ENCODE measurements at regions not wholly inside any gene's neighbourhood (a gene's known extent, or its start where the extent isn't known, plus 50 kb on each side); places are given as distances from the start of the nearest gene placed in this dataset.
A peak's percentile ranks its signal among the peaks of the same experiment; 100 is the strongest.
"Not testable (repeated sequence)": the region's sequence is repeated elsewhere in the genome, so short reads cannot be mapped to it uniquely, and the experiment has no call there.

DNA sequence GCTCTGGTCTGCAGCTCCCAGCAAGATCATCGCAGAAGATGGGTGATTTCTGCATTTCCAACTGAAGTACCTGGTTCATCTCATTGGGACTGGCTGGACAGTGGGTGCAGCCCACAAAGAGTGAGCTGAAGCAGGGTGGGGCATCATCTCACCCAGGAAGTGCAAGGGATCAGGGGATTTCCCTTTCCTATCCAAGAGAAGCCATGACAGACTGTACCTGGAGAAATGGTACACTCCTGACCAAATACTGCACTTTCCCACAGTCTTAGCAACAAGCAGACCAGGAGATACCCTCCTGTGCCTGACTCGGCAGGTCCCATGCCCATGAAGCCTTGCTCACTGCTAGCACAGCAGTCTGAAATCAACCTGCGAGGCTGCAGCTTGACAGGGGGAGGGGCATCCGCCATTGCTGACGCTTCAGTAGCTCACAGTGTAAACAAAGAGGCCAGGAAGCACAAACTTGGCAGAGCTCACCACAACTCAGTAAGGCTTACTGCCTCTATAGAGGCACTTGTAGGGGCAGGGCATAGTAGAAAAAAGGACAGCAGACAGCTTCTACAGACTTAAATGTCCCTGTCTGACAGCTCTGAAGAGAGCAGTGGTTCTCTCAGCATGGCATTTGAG, 60.5 kb downstream of the AREG start:
- DNase-seq, result not testable (repeated sequence)

DNA sequence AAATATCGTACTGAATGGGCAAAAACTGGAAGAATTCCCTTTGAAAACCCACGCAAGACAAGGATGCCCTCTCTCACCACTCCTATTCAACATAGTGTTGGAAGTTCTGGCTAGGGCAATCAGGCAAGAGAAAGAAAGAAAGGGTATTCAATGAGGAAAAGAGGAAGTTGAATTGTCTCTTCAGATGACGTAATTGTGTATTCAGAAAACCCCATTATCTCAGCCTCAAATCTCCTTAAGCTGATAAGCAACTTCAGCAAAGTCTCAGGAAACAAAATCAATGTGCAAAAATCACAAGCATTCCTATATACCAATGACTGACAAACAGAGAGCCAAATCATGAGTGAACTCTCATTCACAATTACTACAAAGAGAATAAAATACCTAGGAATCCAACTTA, 64.4 kb downstream of the AREG start:
- DNase-seq, result not testable (repeated sequence)

DNA sequence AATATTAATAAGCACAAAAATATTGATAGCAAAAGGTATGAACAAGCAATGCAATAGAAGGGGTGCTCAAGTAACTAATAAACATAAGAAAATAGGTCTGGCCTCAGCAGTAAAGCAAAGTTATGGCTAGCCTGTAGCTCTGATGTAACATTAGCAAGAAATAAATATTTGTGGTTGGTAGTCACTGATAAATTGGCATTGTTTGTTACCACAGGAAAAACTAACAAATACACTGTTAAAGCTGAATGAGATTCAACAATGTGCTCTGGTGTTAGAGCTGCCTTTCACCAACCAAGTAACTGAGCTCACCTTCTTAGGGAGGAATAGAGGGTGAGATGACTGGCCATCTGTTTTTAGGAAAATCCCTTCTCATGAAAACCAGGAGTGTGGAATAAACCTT, 71.4 kb downstream of the AREG start:
- DNase-seq, result no peak

DNA sequence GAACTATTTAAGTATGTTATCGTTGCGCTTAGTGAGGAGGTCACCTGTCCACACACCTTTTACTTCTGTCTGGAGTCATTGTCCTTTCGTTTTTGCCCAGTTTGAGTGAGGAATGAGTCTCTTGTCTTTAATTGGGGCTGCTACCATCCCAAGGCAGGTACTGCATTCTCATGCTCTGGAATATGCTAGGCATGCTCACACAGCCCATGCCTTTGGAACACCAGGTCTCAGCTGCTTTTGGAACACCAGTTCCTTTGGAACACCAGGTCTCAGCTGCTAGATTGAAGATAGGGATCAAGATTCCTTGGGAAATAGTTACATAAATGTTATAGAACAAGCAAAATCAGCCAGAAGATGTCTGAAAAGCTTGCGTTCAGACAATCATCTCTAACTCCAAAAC, 73.1 kb downstream of the AREG start:
- no peak for DNase-seq

DNA sequence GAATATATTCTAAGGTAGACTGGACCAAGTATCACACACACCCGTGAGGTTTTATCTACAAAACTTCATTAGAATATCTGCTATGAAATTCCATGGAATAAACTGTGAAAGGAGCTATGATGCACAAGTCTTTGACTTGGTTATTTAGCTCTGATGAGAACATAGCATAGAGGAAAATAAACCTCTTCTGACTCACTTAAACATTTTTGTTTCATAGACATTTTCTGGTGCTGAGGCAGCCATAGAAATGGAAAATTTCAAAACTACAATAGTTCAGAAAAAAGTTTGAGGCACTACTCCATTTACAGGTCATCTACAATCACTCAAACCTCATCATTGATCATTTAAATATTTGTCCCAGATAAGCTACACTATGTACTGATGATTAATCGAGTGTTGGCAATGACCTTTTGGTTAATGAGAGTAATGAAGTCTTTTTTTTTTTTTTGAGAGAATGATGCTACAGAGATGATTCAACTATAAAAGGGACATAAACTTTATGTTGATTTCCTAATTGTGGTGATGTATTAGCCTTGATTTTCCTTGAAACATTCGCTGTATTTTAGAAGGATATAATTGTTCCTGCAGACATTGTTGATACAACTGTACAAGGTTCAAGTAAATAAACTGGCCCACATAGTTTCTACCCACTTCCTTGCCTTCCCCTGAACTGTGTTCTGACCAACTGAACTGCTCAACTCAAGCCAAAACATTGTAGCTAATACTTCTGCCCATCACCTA, 77.5 kb downstream of the AREG start:
- no peak for DNase-seq

DNA sequence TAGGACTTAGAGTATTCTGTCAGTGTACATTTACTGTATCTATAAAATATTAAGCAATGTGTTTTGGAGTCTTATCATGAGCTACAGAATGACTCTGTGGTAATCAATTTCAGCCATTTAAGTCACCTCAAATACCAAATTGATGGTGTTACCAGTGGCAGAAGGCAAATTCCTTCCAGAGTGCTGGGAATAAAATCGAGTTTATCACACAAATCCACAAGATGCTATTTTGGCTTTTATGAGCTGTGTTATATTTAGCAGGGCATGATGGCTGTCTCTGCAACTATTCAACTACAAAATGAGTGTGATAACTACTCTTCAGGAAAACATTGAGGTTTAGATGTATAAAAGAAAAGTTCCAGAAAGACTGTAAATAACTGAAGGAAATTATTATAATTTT, 78.2 kb downstream of the AREG start:
- no peak for DNase-seq

DNA sequence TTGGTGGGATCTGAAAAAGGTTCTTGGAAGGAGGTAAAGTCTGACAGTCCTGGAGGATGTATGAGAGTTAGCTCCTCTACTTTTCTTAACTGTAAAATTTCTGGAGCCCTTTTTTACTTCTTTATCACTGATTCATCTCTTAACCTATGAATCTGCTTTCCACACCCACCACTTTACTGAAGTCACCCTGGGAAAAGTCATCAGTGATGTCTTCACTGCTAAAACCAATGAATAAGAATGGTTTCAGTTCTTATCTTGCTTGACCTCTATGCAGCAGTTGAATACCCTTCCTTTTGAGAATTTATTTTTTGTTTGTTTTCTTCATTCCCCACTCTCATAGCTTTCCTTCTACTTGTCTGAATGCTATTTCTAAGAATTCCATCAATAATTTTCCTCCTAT, 80.0 kb downstream of the AREG start:
- no peak for DNase-seq

DNA sequence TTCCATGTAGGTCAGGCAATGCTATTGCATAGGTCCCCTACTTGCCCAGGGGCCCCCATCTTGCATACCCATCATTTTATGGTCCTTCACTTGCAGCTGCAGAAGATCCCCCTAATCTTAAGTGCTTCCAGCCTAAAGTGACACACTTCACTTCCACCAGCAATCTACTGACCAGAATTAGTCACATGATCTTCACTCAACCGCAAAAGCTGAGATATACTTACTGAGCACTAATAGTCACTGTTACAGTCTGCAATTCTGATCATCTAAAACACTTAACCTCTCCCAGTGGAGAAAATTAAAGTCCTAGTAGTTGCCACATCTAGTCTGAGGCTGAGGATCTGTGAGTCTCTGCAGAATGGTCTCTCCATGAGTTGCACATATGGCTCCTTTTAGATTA, 82.1 kb downstream of the AREG start:
- no peak for DNase-seq

DNA sequence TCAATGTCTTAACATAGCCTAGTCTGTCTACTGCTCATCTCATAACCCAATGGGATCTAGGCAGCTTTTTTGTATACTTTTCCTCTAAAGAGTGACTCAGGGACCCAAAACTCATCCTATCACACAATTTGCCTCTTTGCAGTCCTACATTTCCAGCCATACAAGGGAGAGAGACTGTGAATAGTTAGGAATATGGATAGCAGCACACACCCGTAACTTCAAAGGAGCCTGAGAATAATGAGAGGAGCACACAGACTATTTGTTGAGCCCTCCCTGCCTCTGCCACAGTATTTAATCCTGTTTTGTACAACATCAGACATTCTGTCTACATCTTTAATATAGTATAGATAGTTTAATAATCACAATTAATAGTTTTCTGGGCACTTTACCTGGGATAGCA, 83.2 kb downstream of the AREG start:
- DNase-seq, result no peak

DNA sequence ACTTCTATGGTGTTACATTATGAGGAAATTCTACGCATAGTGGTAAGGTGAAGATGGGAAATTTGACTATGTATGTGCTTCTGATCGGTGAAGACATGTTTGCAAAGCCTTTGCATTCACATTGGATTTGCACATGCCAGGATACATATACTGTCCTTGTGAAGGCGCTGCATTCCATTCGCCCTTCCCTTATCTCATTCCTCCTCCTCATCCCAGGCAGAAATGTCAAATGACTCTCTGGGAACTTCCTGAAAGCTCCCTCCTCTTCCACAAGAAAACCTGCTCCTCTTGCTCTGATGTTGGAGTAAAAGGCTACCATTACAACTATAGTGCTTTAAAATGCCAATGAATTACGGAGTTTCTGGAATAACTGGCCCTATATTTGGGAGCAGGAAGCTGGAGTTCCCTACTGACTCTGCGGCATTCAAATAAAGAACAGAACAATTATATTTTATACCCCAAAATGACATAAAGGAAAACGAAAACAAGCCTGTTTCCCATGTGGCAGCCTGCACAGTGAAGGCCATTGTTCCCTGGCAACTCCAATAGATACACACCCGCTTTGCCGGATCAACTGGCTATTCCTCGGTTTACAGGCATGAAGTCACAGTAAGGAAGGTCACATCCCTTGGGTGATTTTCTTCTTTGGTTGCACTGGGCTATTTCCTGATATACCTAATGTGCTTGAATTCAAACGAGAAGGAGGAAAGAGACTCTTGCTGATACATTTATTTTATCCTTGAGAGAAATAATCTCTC, 84.5 kb downstream of the AREG start:
- no peak for DNase-seq

DNA sequence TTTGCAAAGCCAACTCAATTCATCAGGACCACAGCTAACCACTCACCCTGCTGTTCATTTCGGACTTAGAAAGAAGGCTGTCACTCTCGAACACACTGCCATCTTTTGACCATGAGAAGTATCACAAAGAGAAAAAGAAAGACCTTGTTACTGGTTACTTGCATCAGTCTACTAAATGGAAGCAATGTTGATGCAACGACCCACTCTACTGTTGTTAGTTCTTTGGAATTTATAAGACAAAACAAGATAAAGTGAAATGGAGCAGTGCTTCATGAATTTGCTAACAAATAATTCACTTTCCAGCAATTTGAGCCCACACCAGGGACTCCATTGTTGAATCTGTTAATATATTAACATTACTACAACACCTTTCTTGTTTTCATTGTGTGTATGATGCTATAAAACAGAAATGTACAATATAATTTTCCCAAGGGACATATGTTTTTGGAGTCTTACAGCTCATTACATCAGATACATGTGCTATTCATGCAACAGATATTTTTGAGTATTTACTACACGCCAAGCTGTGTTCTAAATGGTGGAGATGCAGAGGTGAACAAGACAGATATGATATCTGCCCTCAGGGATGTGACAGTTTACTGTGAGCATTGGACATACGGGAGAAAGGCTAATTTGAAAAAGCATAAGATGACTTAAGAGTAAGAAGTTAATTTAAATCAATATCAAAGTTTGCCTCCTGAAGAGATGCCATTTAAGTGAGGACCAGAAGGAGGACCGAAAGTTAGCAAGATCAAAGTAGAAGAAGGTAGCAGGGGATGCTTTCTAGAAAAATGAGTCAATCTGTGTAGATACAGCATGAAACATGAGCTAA, 87.2 kb downstream of the AREG start:
- peak; percentile 23 for DNase-seq

DNA sequence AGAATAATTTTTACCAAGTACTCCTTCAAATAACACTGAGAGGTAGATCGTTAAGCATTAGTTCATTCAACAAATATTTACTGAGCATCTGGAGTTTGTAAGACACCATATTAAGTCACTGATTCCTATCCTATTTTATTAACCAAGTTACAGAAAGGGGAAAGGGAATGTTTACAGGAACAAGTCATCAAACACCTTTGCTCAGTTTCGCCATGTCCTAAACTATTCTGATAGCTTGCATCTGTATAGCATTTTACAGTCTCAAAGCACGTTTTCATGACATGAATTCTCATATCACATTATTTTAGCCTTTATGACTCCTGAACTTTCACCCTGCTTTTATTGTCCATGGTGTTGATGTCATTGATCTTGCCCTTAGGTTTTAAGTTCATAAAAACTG, 89.2 kb downstream of the AREG start:
- no peak for DNase-seq

DNA sequence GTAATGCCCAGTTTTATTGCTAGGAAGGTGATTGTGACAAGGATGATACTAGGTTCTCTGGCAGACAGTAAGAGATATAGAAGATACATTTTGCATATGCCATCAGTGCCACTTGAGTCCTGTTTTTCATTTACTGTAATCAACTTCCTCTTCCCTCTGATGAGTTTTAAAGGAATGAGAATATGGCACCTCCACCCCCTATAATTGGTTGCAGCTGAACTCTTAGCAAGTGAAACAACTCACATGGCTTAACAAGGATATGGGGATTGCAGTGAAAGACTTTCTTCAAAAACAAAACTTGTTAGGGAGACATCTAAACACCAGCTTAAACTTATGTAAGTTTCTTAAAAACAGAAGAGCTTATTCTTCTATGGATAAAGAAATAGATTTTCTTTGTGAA, 90.0 kb downstream of the AREG start:
- DNase-seq, result no peak

DNA sequence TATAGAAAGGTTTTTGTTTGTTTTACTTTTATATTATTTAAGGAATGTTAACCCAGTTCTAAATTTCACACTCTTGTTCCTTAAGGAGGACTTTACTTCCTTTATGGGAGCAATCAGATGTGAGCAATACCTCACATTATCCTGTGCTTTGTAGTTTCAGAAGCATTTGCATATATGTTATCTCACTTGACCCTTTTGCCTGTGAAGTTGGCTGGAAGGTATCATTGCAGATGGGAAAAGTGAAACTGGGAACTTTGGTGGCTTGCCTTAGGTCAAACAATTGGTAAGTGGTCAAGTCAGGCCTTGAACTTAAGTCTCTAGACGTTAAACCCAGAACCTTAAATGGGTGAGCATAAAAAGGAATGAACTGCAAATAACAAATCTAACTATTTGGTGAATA, 90.6 kb downstream of the AREG start:
- no peak for DNase-seq

DNA sequence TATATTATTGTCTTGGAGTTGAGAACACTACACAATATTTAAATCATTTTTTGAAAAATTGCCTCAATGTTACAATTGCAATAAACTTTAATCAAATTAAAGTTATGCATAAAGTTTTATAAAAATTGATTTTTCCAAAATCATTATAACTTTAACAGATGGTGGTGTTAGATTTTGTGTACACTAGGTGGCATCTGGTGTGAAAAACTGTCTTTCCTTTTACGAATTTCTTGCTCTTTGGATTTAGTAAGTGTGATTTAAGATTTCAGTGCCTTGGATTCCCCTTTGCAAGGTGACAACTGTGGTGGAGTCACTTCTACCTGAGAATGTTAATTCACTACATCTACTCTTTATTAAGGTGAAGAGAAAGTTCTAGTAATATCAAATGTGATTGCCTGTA, 91.6 kb downstream of the AREG start:
- DNase-seq, result no peak

DNA sequence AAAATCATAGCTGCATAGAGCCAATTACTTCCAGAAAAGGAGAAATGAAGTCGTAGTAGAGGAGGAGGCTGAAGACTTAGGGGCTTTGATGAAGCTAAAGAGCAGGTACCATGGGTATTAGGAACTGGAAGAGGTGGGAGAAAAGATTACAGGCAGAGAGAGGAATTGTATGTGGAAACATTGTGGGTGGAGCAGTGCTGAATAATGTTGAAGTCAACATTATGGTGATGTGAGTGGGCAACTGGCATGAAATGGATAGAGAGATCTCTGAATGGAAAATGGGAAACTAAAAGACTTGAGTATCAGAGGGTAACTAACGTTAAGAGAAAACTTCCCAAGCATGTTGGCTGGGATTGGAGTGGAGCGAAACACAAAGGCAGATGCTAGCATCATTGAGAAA, 92.5 kb downstream of the AREG start:
- no peak for DNase-seq

DNA sequence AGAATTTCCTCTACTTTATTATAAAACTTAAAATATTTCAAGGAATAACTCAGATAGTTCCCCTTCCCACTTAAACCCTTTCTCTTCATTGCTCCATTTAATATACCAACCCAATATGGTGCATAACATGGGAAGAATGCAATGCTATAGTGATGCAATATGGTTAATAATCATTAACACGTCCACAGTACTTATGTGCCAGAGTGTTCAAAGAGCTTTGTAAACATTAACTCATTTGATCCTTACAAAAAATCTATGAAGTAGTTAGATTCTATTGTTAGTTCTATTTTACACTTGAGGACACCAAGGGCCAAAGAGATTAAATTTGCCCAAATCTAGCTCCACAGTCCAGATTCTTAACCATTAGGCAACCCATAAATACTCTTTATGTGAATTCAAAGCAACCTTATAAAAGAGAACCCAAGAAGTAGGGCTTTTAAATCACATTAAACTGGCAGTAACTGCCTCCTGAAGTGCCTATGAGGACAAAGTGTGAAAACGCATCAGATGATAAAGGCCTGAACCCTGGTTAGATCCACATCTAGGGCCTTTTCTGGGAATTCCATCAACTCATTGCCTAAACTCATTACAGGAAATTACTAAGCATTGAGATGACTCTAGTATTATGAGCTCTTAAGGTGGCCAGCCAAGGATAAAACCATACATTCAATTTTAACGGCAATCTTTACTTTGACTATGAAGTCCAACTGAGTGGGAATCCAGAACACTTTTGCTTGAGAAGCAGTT, 94.3 kb downstream of the AREG start:
- DNase-seq, result no peak

DNA sequence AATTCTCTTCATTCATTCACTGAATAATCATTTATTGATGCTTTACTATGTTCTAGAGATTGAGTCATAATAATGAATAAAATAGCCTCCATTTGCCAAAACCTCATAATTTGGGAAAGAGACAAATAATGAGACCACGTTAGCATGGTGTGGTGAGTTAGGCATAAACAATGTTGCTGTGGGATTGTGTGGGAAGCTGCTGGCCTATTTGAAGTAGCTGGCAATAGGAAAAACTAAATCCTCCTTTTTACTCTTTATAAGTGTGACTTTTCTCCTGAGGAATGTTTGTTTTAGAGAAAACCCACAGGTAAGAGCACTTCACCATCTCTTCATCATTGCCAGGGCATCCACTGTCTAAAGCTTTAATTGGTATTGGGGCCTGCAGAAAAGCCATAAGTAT, 95.3 kb downstream of the AREG start:
- no peak for DNase-seq

DNA sequence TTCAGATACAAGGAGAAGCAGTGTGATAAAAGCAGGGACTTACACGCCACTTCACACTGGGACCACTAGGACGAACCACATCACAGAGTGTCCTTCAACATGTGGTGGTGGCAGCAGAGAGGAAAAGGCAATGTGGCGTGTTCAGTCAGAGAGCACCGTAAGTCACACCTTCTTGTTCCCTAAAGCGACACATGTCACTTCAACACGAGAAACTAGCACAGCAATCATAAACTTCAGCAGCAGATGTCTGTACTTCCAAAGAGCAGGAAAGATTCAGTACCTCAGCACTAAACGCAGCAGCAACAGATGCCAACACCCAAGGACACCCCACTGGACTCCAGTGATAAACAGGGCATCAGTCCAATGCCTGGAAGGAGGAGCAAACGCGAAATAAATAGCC, 96.7 kb downstream of the AREG start:
- no peak for DNase-seq

DNA sequence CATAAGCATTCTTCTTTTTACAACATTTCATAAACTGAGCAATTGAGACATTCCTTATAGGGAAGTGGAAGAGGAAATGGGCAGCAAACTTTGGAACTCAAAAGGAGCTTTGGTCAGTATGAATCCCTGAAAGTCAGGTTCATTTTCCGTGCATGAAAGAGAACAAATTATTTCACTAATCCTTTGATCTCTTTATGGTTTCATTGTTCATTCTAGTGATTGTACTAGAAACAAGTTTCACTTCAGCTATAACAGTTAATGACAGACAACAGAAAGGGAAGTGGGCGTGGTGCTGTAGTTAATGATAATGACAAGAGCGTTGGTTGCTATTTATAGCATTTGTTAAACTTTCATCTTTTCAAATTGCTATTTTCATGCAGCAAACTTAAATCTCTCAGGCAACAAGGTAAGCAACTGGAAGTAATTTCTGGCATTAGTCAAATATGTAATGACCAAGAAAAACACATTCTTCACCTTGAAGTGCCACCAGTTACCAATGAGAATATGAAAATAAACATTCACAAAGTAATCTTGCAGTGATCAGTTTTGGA, 98.4 kb downstream of the AREG start:
- no peak for DNase-seq

DNA sequence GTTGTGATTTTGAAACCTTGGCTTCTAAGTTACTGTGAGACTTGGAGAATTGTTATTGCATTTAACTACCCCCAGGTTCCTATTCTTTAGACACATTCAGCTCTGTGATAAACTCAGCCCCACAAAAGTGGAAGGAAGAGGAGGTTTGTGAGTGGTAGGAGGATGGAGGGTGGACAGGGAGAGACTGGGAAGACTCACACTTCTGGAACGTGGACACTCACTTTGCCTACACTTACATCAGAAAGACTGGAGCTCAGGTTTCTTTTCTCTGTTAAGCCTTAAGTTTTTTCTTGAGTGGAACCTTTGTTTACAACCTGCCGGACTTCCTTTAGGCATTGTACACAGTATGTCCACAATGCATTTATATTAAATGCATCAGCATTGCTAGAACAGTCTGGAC, 99.0 kb downstream of the AREG start:
- DNase-seq, result no peak

DNA sequence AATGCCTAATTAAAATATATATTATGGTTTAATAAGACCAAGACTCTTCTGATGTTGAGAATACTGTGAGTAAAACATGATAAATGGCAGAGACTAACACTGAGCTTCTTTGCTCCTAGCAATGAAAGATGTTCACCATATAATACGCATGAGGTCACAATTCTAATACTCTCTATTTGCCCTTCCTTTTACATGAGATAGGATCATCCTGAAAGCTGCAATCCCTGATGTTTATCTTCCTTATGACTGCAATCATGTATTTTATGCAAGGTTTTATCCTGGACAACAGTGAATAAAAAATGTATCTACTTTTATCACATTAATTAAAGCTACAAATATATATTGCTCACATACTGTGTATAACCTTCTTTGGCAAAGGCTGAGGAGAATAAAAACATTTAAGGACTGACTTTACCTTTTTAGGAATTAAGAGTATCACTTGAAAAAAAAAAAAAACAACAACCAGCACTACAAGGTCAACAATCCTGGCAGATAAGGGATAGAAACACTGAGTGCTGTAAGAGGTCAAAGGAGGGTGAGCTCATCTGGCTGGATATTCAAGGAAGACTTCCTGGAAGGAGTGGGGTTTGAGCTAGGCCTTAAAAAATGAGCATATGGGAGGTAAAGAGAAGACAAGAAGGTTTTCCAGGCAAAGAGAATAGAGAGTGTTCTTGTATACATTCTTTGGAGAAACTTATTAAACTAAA, 99.9 kb downstream of the AREG start:
- no peak for DNase-seq

Data from NCI-H1092 treated with DMSO at 0.1 percent for 48 hours (cell line).